ENCODE measurements at regions not wholly inside any gene's neighbourhood (a gene's known extent, or its start where the extent isn't known, plus 50 kb on each side); places are given as distances from the start of the nearest gene placed in this dataset.
"Not testable (repeated sequence)": the region's sequence is repeated elsewhere in the genome, so short reads cannot be mapped to it uniquely, and the experiment has no call there.

DNA sequence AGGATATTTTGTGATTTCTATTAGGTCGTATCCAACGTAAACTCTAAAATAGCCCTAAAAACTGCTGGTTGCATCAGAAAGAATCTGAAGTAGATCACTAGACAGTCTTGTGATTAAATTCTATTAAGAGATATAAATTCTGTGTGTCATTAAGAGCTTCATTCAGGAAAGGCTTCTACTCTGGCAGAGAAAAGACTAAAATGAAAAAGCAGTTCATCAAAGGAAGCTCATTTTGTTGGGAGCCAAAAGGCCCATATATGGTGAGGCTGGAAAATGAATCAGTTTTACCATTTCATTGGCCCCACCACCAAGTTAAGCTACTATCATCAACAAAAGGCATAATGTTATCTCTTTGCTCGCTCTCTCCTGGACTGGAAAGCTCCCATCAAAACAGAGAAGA, 261.1 kb downstream of the SATB2 start:
- POLR2A ChIA-PET (ENCODE audit: low non-redundant PET), result no interaction called here
- CTCF ChIA-PET, result no interaction called here
- no peak for DNase-seq (ENCODE audit: low spot score)
- TF ChIP-seq, protein P1, sequence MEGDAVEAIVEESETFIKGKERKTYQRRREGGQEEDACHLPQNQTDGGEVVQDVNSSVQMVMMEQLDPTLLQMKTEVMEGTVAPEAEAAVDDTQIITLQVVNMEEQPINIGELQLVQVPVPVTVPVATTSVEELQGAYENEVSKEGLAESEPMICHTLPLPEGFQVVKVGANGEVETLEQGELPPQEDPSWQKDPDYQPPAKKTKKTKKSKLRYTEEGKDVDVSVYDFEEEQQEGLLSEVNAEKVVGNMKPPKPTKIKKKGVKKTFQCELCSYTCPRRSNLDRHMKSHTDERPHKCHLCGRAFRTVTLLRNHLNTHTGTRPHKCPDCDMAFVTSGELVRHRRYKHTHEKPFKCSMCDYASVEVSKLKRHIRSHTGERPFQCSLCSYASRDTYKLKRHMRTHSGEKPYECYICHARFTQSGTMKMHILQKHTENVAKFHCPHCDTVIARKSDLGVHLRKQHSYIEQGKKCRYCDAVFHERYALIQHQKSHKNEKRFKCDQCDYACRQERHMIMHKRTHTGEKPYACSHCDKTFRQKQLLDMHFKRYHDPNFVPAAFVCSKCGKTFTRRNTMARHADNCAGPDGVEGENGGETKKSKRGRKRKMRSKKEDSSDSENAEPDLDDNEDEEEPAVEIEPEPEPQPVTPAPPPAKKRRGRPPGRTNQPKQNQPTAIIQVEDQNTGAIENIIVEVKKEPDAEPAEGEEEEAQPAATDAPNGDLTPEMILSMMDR (conservative IDR thresholded peaks at IDR 0.05; ENCODE audit: low read depth), result no peak
- H3K27ac ChIP-seq, result no peak overlapping the region

DNA sequence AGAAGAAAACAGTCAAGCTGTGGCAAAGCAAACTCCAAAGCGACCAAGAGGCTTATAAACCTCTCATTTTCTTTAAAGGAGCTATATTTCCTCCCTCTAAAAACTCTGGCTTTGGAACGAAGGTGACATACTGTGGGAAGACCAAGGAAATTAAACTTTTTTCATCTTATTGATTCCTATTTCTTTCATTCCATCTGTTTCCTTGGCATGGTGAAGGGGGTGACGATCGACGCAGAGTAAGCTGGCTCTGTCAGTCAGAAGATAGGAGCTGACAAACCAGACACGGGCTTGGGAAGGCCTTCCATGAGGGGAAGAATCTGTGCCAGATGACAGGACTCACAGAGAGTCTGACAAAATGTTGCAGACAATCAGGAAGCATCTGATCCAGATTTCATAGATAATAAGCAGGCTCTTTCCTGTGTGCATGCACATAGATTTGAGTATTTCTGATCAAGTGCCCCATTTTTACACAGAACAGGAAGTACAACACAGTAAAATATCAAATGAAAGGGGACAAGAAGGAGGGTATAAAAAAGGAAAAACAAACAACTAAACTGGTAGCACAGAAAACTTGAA, 261.7 kb downstream of the SATB2 start:
- POLR2A ChIA-PET (ENCODE audit: low non-redundant PET), result no interaction called here
- no peak overlapping the region for H3K27ac ChIP-seq
- no peak for DNase-seq (ENCODE audit: low spot score)
- CTCF ChIA-PET, result no interaction called here
- TF ChIP-seq, protein P1 (conservative IDR thresholded peaks at IDR 0.05; ENCODE audit: low read depth), result no peak

DNA sequence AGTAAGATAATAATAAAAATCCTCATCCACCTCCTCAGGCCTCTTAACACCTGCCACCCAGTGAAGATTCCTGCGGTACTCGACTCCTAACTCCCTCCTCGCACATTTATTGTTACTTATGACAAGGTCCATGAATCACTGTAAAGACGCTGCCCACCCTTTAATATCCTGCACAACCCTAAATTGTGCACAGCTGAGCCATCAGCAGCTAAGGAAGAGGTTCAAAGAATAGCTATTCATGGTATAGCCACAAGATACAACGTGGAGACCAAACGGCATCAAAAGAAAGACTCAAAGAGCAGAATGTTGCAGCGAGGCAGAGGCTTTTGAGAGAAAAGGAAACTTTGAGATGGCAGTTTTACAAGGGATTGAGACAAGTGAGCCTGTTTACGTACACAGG, 266.3 kb downstream of the SATB2 start:
- TF ChIP-seq, protein P1 (conservative IDR thresholded peaks at IDR 0.05; ENCODE audit: low read depth), result no peak
- H3K27ac ChIP-seq, result no peak overlapping the region
- POLR2A ChIA-PET (ENCODE audit: low non-redundant PET), result no interaction called here
- CTCF ChIA-PET, result interaction anchor here (0.6 kb wide), 1 partner anchor 90 kb away, joined by 4 read pairs; no protein-coding TSS in a partner anchor
- no peak for DNase-seq (ENCODE audit: low spot score)

DNA sequence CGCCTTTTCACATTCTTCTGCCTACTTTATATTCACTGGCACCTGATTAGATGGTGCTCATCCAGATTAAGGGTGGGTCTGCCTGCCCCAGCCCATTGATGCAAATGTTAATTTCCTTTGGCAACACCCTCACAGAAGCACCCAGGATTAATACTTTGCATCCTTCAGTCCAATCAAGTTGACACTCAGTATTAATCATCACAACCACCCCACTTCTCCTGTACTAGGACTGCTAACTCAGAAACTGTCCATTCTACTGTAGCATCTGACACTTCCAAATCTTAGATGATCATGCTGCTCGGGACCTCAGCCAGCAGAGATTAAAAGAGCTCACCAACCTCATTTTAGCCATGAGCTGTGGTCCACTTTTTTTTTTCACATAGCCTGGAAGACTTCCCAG, 268.5 kb downstream of the SATB2 start:
- DNase-seq (ENCODE audit: low spot score), result no peak
- H3K27ac ChIP-seq, result no peak overlapping the region
- ChIA-PET CTCF (no interaction called here), POLR2A (ENCODE audit: low non-redundant PET) (no interaction called here)
- TF ChIP-seq, protein P1 (conservative IDR thresholded peaks at IDR 0.05; ENCODE audit: low read depth), result no peak

DNA sequence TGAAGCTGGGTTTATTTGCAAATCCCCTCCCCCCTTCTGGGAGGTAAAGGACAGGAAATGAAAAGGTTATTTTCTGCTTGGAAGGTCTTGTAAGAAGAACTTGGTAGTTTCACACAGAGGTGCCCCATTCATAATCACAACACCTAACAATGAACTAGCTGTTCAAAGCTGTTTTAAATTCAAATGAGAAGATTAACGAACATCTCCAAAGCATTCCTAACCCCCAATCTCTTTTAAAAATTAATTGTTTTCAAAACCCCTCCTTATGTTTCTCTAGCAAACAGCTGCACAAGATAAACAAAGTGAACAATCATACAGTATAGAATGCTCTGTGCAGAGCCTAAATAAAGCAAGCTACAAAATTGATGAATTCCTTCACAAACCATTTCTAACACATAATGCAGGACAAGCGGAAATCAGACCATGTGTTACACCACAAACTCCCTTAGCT, 271.4 kb downstream of the SATB2 start:
- POLR2A ChIA-PET (ENCODE audit: low non-redundant PET), result no interaction called here
- H3K27ac ChIP-seq, result no peak overlapping the region
- CTCF ChIA-PET, result no interaction called here
- DNase-seq (ENCODE audit: low spot score), result no peak
- TF ChIP-seq, protein P1 (conservative IDR thresholded peaks at IDR 0.05; ENCODE audit: low read depth), result no peak

DNA sequence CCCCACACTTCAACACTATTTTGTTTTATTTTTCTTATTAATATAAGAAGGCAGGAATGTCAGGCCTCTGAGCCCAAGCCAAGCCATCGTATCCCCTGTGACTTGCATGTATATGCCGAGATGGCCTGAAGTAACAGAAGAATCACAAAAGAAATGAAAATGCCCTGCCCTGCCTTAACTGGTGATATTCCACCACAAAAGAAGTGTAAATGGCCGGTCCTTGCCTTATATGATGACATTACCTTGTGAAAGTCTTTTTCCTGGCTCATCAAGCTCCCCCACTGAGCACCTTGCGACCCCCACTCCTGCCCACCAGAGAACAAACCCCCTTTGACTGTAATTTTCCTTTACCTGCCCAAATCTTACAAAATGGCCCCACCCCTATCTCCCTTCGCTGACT, 272.6 kb downstream of the SATB2 start:
- CTCF ChIA-PET; DNase-seq (ENCODE audit: low spot score); POLR2A ChIA-PET (ENCODE audit: low non-redundant PET); H3K27ac ChIP-seq: not testable (repeated sequence)

DNA sequence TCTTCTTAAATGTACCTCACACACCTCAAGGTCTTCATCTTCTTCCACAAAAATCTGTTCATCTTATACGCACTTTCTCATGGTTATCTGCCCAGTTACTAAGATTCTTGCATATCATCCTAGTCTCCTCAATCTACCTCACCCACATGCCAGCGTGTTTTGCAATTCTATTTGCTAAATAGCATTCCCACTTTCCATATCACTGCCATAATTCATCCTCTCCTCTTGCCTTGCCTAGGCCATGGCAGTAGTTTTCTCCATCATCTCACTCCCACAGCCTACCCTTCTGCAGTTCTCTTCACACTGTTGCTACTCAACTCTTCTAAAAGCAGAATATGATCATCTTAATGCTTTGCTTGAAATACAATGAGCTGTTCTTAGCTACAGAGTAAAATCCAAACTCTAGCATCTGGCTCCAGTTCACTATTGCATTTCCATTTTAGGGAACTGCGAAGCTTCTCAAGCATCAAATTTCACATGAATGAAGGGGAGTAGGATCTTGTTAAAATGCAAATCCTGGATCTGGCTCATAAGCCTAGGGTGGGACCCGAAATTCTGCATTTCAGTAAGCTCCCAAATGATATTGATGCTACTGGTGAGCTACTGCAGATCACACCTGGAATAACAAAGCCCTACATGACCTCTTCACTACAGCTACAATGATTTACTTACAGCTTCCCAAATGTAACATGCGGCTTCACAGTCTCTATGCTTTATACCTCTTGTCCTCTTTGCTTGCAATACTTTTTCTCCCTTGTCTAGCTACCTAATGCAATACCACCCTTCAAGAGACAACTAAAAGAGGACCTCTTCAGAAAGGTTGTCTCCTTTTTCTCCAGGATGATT, 293.9 kb downstream of the SATB2 start:
- no peak for DNase-seq (ENCODE audit: low spot score)
- TF ChIP-seq, protein P1 (conservative IDR thresholded peaks at IDR 0.05; ENCODE audit: low read depth), result no peak
- ChIA-PET POLR2A (ENCODE audit: low non-redundant PET) (no interaction called here), CTCF (interaction anchor here (0.5 to 0.6 kb wide), 2 partner anchors 9 to 1108 kb away, joined by 3 read pairs; no protein-coding TSS in a partner anchor)
- no peak overlapping the region for H3K27ac ChIP-seq

Data from RWPE1 (cell line).